ENCODE measurements at regions not wholly inside any gene's neighbourhood (a gene's known extent, or its start where the extent isn't known, plus 50 kb on each side); places are given as distances from the start of the nearest gene placed in this dataset.
A peak's percentile ranks its signal among the peaks of the same experiment; 100 is the strongest.

DNA sequence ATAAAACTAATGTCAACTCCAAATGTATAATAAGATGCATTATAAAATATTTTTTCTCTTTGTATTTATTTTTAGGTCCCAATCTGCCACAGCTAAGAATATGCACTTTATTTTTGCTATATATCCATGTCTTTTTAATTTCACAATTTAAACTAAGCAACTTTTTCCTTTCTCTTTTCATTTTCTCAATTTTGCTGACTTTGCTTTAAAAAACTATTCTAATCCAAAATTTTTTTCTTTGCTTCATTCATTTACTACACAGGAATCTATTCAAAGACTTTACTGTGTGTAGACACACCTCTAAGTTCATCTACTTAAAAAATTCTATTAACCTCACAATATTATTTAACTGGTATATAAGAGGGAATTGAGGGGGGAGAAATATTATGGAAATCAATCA lies 201.9 kb downstream of the ADGRA3 start:
- intact Hi-C loops (cut with micrococcal nuclease; ENCODE audit: unreplicated experiment) (no loop called here), in situ Hi-C loops (cut with MboI) (no loop called here)
- BruUV-seq (replicated peaks), result no TSS peak
- no peak overlapping the region for H3K9ac ChIP-seq (ENCODE audit: control insufficient read depth, insufficient read depth, low read length)
- no peaks in the 10 kb centered on the region for H3K36me3 ChIP-seq (ENCODE audit: control insufficient read depth in 2 of 2, insufficient read depth in 2 of 2, low read length in 1 of 2)
- ATAC-seq (no peak), DNase-seq (ENCODE audit: low read depth, low spot score) (no peak), FAIRE-seq (no peak)
- no peaks in the 10 kb centered on the region for H3K79me2 ChIP-seq (ENCODE audit: control insufficient read depth, insufficient read depth, low read length)
- H3K4me2 ChIP-seq (ENCODE audit: control insufficient read depth, insufficient read depth), result no peak overlapping the region
- H4K20me1 ChIP-seq (ENCODE audit: control insufficient read depth, insufficient read depth), result no peaks in the 10 kb centered on the region
- H3K4me1 ChIP-seq (ENCODE audit: control insufficient read depth, insufficient read depth, low read length), result no peaks in the 10 kb centered on the region
- no peak overlapping the region for H3K4me3 ChIP-seq
- ChIA-PET RAD21 (ENCODE audit: unreplicated experiment) (no interaction called here), SMC1A (ENCODE audit: uncharacterized antibody, unreplicated experiment) (no interaction called here), POLR2A (no interaction called here), CTCF (no interaction called here)
- no peaks in the 10 kb centered on the region for H3K27me3 ChIP-seq (replicated peaks in 1 of 2; ENCODE audit: control insufficient read depth in 2 of 2, insufficient read depth in 2 of 2, low read length in 1 of 2)
- H3K9me3 ChIP-seq (replicated peaks; ENCODE audit: control insufficient read depth, insufficient read depth, low read length), result no peaks in the 10 kb centered on the region
- H2AFZ ChIP-seq (ENCODE audit: control insufficient read depth, low read depth, low read length), result no peak overlapping the region
- H3K27ac ChIP-seq (ENCODE audit: control insufficient read depth, insufficient read depth), result no peak overlapping the region
- TF ChIP-seq CHD1 (IDR thresholded peaks at IDR 0.05; ENCODE audit: low read depth, low read length) (no peak), ZNF207 (IDR thresholded peaks at IDR 0.05; ENCODE audit: borderline replicate concordance) (no peak), RUNX3 (IDR thresholded peaks at IDR 0.05; ENCODE audit: low read length) (no peak), NBN (IDR thresholded peaks at IDR 0.05) (no peak), SUPT20H (IDR thresholded peaks at IDR 0.05; ENCODE audit: borderline replicate concordance, control insufficient read depth, low read depth, low read length) (no peak), SUZ12 (IDR thresholded peaks at IDR 0.05; ENCODE audit: unreplicated experiment) (no peak)

DNA sequence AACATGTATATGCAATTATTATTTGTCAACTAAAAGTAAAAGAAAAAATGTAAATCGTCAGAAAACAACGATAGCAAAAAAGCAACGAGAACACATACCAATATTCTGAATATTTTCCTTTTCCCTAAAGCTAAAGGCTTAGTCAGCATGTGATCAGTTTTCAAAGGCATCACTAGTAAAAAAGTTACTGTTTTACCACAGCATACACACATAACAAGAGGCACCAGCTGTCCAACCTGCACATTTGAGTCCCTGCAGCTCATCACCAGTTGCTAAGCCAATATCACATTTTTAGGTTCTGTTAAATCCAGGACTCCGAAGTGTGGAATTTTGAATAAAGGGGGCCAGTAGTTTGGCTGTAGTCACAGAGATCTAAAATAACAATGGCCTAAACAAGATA lies 203.8 kb downstream of the ADGRA3 start:
- ChIA-PET RAD21 (ENCODE audit: unreplicated experiment) (interaction anchor here (1.0 kb wide), 1 partner anchor 45 kb away, joined by 3 read pairs; no protein-coding TSS in a partner anchor), POLR2A (no interaction called here), CTCF (interaction anchor here (1.2 kb wide), 1 partner anchor 8 kb away, joined by 5 read pairs; no protein-coding TSS in a partner anchor), SMC1A (ENCODE audit: uncharacterized antibody, unreplicated experiment) (interaction anchor here (1.4 kb wide), 1 partner anchor 12 kb away, joined by 4 read pairs; no protein-coding TSS in a partner anchor)
- Histone ChIP-seq H3K4me2 (ENCODE audit: control insufficient read depth, insufficient read depth) (no peak overlapping the region), H3K79me2 (ENCODE audit: control insufficient read depth, insufficient read depth, low read length) (no peaks in the 10 kb centered on the region), H3K9ac (ENCODE audit: control insufficient read depth, insufficient read depth, low read length) (no peak overlapping the region), H3K27ac (ENCODE audit: control insufficient read depth, insufficient read depth) (no peak overlapping the region), H2AFZ (ENCODE audit: control insufficient read depth, low read depth, low read length) (no peak overlapping the region), H4K20me1 (ENCODE audit: control insufficient read depth, insufficient read depth) (no peaks in the 10 kb centered on the region), H3K27me3 (replicated peaks in 1 of 2; ENCODE audit: control insufficient read depth in 2 of 2, insufficient read depth in 2 of 2, low read length in 1 of 2) (no peaks in the 10 kb centered on the region), H3K4me3 (no peak overlapping the region), H3K9me3 (replicated peaks; ENCODE audit: control insufficient read depth, insufficient read depth, low read length) (no peaks in the 10 kb centered on the region), H3K4me1 (ENCODE audit: control insufficient read depth, insufficient read depth, low read length) (no peaks in the 10 kb centered on the region), H3K36me3 (ENCODE audit: control insufficient read depth in 2 of 2, insufficient read depth in 2 of 2, low read length in 1 of 2) (no peaks in the 10 kb centered on the region)
- no TSS peak for BruUV-seq (replicated peaks)
- in situ Hi-C loops (cut with MboI), result no loop called here
- WGBS (ENCODE audit: insufficient coverage, insufficient replicate concordance, low lambda C conversion rate, missing lambda C conversion rate), result 9% methylated on average over 4 of the region's 4 CpGs
- ATAC-seq, result no peak
- no peak for DNase-seq (ENCODE audit: low read depth, low spot score)
- TF ChIP-seq, protein P1, sequence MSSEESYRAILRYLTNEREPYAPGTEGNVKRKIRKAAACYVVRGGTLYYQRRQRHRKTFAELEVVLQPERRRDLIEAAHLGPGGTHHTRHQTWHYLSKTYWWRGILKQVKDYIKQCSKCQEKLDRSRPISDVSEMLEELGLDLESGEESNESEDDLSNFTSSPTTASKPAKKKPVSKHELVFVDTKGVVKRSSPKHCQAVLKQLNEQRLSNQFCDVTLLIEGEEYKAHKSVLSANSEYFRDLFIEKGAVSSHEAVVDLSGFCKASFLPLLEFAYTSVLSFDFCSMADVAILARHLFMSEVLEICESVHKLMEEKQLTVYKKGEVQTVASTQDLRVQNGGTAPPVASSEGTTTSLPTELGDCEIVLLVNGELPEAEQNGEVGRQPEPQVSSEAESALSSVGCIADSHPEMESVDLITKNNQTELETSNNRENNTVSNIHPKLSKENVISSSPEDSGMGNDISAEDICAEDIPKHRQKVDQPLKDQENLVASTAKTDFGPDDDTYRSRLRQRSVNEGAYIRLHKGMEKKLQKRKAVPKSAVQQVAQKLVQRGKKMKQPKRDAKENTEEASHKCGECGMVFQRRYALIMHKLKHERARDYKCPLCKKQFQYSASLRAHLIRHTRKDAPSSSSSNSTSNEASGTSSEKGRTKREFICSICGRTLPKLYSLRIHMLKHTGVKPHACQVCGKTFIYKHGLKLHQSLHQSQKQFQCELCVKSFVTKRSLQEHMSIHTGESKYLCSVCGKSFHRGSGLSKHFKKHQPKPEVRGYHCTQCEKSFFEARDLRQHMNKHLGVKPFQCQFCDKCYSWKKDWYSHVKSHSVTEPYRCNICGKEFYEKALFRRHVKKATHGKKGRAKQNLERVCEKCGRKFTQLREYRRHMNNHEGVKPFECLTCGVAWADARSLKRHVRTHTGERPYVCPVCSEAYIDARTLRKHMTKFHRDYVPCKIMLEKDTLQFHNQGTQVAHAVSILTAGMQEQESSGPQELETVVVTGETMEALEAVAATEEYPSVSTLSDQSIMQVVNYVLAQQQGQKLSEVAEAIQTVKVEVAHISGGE (CRISPR knock-in tag; IDR thresholded peaks at IDR 0.05), result no peak
- peak; percentile 20; the same call in 1 of the 2 replicates for TF ChIP-seq RFX5 (IDR thresholded peaks at IDR 0.05; ENCODE audit: low read depth, low read length)
- intact Hi-C loops (cut with micrococcal nuclease; ENCODE audit: unreplicated experiment), result no loop called here
- no peak for FAIRE-seq
